K562 (cell line): ENCODE measurements at regions not wholly inside any gene's neighbourhood (a gene's known extent, or its start where the extent isn't known, plus 50 kb on each side); places are given as distances from the start of the nearest gene placed in this dataset.

Experiments used
- ADNP ChIP-seq: fragments of 200-800 bp; sonication (Bioruptor generic); IDR thresholded peaks from 2 replicates; pipeline ENCODE4 v1.6.1; 2016; ENCODE audit warnings: missing genetic modification characterization, missing compliant biosample characterization
- BHLHE40 ChIP-seq: IDR thresholded peaks from 2 replicates; pipeline ENCODE4 v1.6.1; 2011; ENCODE audit warnings: low read length, improper control_type of control experiment
- BRD9 ChIP-seq: fragments of 450-650 bp; IDR thresholded peaks from 2 replicates; pipeline ENCODE4 v1.6.1; 2018; ENCODE audit warnings: low read depth; ENCODE audit not compliant: partially characterized antibody
- CC2D1A ChIP-seq: fragments of 450-650 bp; IDR thresholded peaks from 2 replicates; pipeline ENCODE4 v1.6.1; 2017; ENCODE audit warnings: mild to moderate bottlenecking
- CHCHD3 ChIP-seq: fragments of 250-450 bp; sonication (Bioruptor Pico); IDR thresholded peaks from 2 replicates; pipeline ENCODE4 v2.1.2; 2022; ENCODE audit warnings: mild to moderate bottlenecking
- E2F3 ChIP-seq: fragments of 250-450 bp; sonication (Bioruptor Pico); IDR thresholded peaks from 2 replicates; pipeline ENCODE4 v1.4.0; 2020; ENCODE audit warnings: mild to moderate bottlenecking
- FOXK1 ChIP-seq: sonication (generic); formaldehyde crosslinking; IDR thresholded peaks from 2 replicates; pipeline ENCODE4 v1.8.0; 2022; ENCODE audit warnings: missing genetic modification reagents, mild to moderate bottlenecking, borderline replicate concordance
- GABPB2 ChIP-seq: fragments of 250-450 bp; sonication (Bioruptor Pico); conservative IDR thresholded peaks from 2 replicates; pipeline ENCODE4 v1.5.1; 2021; ENCODE audit warnings: mild to moderate bottlenecking
- HDGF ChIP-seq: fragments of 450-650 bp; IDR thresholded peaks from 2 replicates; pipeline ENCODE4 v1.6.1; 2016
- HNRNPUL1 ChIP-seq: fragments of 200-400 bp; formaldehyde crosslinking; IDR thresholded peaks from 2 replicates; pipeline ENCODE4 v1.6.1; 2017; ENCODE audit warnings: low read length
- ILF3 ChIP-seq: fragments of 450-650 bp; IDR thresholded peaks from 2 replicates; pipeline ENCODE4 v1.6.1; 2018; ENCODE audit warnings: antibody characterized with exemption, mild to moderate bottlenecking, moderate library complexity, borderline replicate concordance
- MCM2 ChIP-seq: fragments of 450-650 bp; IDR thresholded peaks from 2 replicates; pipeline ENCODE4 v1.6.1; 2017; ENCODE audit warnings: low read depth, mild to moderate bottlenecking
- MYNN ChIP-seq, 2 experiments: sonication (generic); formaldehyde crosslinking in 1 of 2; IDR thresholded peaks; 2 replicates each; pipeline versions ENCODE4 v1.5.0 to v1.6.1; 2016 to 2020; ENCODE audit warnings: antibody characterized with exemption in 1 of 2, missing genetic modification reagents in 1 of 2
- NCOA6 ChIP-seq: fragments of 450-650 bp; IDR thresholded peaks from 2 replicates; pipeline ENCODE4 v1.6.1; 2017; ENCODE audit warnings: mild to moderate bottlenecking
- NR3C1 ChIP-seq: sonication (generic); formaldehyde crosslinking; IDR thresholded peaks from 2 replicates; pipeline ENCODE4 v1.8.1; 2022; ENCODE audit warnings: missing genetic modification reagents
- PHF21A ChIP-seq: fragments of 450-650 bp; IDR thresholded peaks from 2 replicates; pipeline ENCODE4 v1.6.1; 2017; ENCODE audit warnings: low read depth, borderline replicate concordance
- PTRF ChIP-seq: fragments of 450-650 bp; IDR thresholded peaks from 2 replicates; pipeline ENCODE4 v1.6.1; 2016; ENCODE audit warnings: mild to moderate bottlenecking, missing genetic modification characterization, missing compliant biosample characterization
- RCOR1 ChIP-seq, 2 experiments: IDR thresholded peaks; 2 replicates each; pipeline ENCODE4 v1.6.1; 2012; ENCODE audit warnings: low read depth in 2 of 2, low read length in 2 of 2, borderline replicate concordance in 1 of 2, improper control_type of control experiment in 1 of 2
- SMAD4 ChIP-seq: fragments of 250-450 bp; sonication (Bioruptor Pico); conservative IDR thresholded peaks from 2 replicates; pipeline ENCODE4 v1.8.0; 2021; ENCODE audit warnings: inconsistent platforms, mild to moderate bottlenecking, moderate library complexity
- TRIM24 ChIP-seq, 2 experiments: fragments of 450-650 bp; IDR thresholded peaks; 2 replicates each; pipeline ENCODE4 v1.6.1; 2016
- ZNF121 ChIP-seq: sonication (generic); formaldehyde crosslinking; conservative IDR thresholded peaks from 2 replicates; pipeline ENCODE4 v1.8.0; 2022; ENCODE audit warnings: missing genetic modification reagents
- ZNF134 ChIP-seq: fragments of 250-450 bp; sonication (Bioruptor Pico); conservative IDR thresholded peaks from 2 replicates; pipeline ENCODE4 v1.4.0; 2020
- ZNF23 ChIP-seq: fragments of 250-450 bp; sonication (Bioruptor Pico); IDR thresholded peaks from 2 replicates; pipeline ENCODE4 v1.4.0; 2020; ENCODE audit warnings: mild to moderate bottlenecking
- TF ChIP-seq, protein P1 (sequence below), 2 experiments: fragments of 250-450 bp in 1 of 2; fragments of 450-650 bp in 1 of 2; sonication (Bioruptor Pico) in 1 of 2; IDR thresholded peaks; 2 replicates each; pipeline versions ENCODE4 v1.6.1 to v1.8.0; 2016 to 2021; ENCODE audit warnings: mild to moderate bottlenecking in 2 of 2, moderate library complexity in 2 of 2, missing compliant biosample characterization in 1 of 2, missing genetic modification characterization in 1 of 2
- TF ChIP-seq, protein P2 (sequence below): fragments of 450-650 bp; IDR thresholded peaks from 2 replicates; pipeline ENCODE4 v1.6.1; 2017; ENCODE audit warnings: antibody characterized with exemption, mild to moderate bottlenecking
- TF ChIP-seq, protein P3 (sequence below): fragments of 250-450 bp; sonication (Bioruptor Pico); IDR thresholded peaks from 2 replicates; pipeline ENCODE4 v1.8.0; 2021; ENCODE audit warnings: mild to moderate bottlenecking, moderate library complexity

DNA sequence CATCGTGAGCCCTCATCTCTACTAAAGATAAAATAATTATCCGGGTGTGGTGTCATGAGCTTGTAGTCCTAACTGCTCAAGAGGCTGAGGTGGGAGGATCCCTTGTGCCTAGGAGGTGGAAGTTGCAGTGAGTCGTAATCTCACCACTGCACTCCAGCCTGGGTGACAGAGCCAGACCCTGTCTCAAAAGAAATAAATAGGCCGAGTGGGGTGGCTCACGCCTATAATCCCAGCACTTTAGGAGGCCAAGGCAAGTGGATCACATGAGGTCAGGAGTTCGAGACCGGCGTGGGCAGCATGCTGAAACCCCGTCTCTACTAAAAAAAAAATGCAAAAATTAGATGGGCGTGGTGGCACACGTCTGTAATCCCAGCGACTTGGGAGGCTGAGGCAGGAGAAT lies 70.9 kb downstream of the RESF1 start (continued):
- TF ChIP-seq ZNF121 (no peak), SMAD4 (CRISPR knock-in tag) (peak; percentile 77), MCM2 (no peak), CHCHD3 (CRISPR knock-in tag) (no peak), MYNN (IDR thresholded peaks at IDR 0.05) (no peak), MYNN (CRISPR knock-in tag; IDR thresholded peaks at IDR 0.05) (no peak), HNRNPUL1 (no peak), NCOA6 (no peak), FOXK1 (CRISPR knock-in tag) (no peak), BRD9 (no peak), TRIM24 (IDR thresholded peaks at IDR 0.05) (peak; percentile 15 to 59; a peak in 2 of 4 replicates), HDGF (no peak), GABPB2 (CRISPR knock-in tag) (no peak), E2F3 (CRISPR knock-in tag) (no peak), ZNF23 (CRISPR knock-in tag) (no peak), BHLHE40 (no peak), PTRF (tag) (no peak), CC2D1A (peak; percentile 20; the same call in 1 of the 2 replicates), ILF3 (no peak), NR3C1 (no peak), ZNF134 (CRISPR knock-in tag) (no peak), ADNP (tag) (peak; percentile 76; the same call in 1 of the 2 replicates), PHF21A (no peak), RCOR1 (IDR thresholded peaks at IDR 0.05; ENCODE audit: borderline replicate concordance in 1 of 2, low read depth in 2 of 2, low read length in 2 of 2) (peak in 1 of 2 experiments; percentile 26; a peak in 1 of 4 replicates)
- TF ChIP-seq, protein P1, sequence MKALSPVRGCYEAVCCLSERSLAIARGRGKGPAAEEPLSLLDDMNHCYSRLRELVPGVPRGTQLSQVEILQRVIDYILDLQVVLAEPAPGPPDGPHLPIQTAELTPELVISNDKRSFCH (CRISPR knock-in tag; IDR thresholded peaks at IDR 0.05), result no peak
- TF ChIP-seq, protein P1 (tag; IDR thresholded peaks at IDR 0.05), result 0 out of 2 replicates have a peak, but pooled peaks have one; percentile 57
- TF ChIP-seq, protein P2, sequence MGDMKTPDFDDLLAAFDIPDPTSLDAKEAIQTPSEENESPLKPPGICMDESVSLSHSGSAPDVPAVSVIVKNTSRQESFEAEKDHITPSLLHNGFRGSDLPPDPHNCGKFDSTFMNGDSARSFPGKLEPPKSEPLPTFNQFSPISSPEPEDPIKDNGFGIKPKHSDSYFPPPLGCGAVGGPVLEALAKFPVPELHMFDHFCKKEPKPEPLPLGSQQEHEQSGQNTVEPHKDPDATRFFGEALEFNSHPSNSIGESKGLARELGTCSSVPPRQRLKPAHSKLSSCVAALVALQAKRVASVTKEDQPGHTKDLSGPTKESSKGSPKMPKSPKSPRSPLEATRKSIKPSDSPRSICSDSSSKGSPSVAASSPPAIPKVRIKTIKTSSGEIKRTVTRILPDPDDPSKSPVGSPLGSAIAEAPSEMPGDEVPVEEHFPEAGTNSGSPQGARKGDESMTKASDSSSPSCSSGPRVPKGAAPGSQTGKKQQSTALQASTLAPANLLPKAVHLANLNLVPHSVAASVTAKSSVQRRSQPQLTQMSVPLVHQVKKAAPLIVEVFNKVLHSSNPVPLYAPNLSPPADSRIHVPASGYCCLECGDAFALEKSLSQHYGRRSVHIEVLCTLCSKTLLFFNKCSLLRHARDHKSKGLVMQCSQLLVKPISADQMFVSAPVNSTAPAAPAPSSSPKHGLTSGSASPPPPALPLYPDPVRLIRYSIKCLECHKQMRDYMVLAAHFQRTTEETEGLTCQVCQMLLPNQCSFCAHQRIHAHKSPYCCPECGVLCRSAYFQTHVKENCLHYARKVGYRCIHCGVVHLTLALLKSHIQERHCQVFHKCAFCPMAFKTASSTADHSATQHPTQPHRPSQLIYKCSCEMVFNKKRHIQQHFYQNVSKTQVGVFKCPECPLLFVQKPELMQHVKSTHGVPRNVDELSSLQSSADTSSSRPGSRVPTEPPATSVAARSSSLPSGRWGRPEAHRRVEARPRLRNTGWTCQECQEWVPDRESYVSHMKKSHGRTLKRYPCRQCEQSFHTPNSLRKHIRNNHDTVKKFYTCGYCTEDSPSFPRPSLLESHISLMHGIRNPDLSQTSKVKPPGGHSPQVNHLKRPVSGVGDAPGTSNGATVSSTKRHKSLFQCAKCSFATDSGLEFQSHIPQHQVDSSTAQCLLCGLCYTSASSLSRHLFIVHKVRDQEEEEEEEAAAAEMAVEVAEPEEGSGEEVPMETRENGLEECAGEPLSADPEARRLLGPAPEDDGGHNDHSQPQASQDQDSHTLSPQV, result 0 out of 2 replicates have a peak, but pooled peaks have one; percentile 14
- TF ChIP-seq, protein P3, sequence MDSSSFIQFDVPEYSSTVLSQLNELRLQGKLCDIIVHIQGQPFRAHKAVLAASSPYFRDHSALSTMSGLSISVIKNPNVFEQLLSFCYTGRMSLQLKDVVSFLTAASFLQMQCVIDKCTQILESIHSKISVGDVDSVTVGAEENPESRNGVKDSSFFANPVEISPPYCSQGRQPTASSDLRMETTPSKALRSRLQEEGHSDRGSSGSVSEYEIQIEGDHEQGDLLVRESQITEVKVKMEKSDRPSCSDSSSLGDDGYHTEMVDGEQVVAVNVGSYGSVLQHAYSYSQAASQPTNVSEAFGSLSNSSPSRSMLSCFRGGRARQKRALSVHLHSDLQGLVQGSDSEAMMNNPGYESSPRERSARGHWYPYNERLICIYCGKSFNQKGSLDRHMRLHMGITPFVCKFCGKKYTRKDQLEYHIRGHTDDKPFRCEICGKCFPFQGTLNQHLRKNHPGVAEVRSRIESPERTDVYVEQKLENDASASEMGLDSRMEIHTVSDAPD (CRISPR knock-in tag), result no peak
